Common myeloid progenitor, CD34-positive (primary cell): ENCODE measurements at regions not wholly inside any gene's neighbourhood (a gene's known extent, or its start where the extent isn't known, plus 50 kb on each side); places are given as distances from the start of the nearest gene placed in this dataset.
"Not testable (repeated sequence)": the region's sequence is repeated elsewhere in the genome, so short reads cannot be mapped to it uniquely, and the experiment has no call there.

Source experiments
- CTCF ChIA-PET: fragments of 350-600 bp; sonication (Branson Sonifier 250); formaldehyde crosslinking; loops from one replicate; lab custom pipeline; 2021; ENCODE audit warnings: antibody characterized with exemption; lab: Charles Lee
- POLR2A ChIA-PET: fragments of 350-600 bp; sonication (Branson Sonifier 250); formaldehyde crosslinking; loops from one replicate; lab custom pipeline; 2021; ENCODE audit warnings: antibody characterized with exemption; lab: Charles Lee
- DNase-seq, 3 donors: peaks; one replicate each; pipeline versions ENCODE4 v3.0.0 to v3.0.0-alpha.2; 2013
- H3K27ac ChIP-seq, 2 experiments: 1 replicate in 1 of 2; 2 replicates in 1 of 2; pipeline ENCODE4 v1.7.0; 2013; ENCODE audit warnings: inconsistent platforms in 2 of 2, low read length in 2 of 2, mild to moderate bottlenecking in 2 of 2, low read depth in 1 of 2, moderate library complexity in 1 of 2; ENCODE audit not compliant: severe bottlenecking in 2 of 2, insufficient read depth in 1 of 2, poor library complexity in 1 of 2
- H3K27me3 ChIP-seq, 5 experiments: replicated peaks in 2 of 5; 1 replicate in 3 of 5; 2 replicates in 2 of 5; pipeline versions ENCODE4 v1.6.1 to v1.7.0; 2013; ENCODE audit warnings: low read length in 4 of 5, mild to moderate bottlenecking in 2 of 5, moderate library complexity in 2 of 5, inconsistent platforms in 1 of 5; ENCODE audit not compliant: insufficient read depth in 5 of 5, control insufficient read depth in 4 of 5
- H3K36me3 ChIP-seq, 4 experiments: 1 replicate in 2 of 4; 2 replicates in 2 of 4; pipeline versions ENCODE4 v1.6.1 to v1.7.0; 2013; ENCODE audit warnings: low read length in 3 of 4, control low read depth in 1 of 4, mild to moderate bottlenecking in 1 of 4; ENCODE audit not compliant: control insufficient read depth in 4 of 4, insufficient read depth in 4 of 4
- H3K4me1 ChIP-seq, 4 experiments: 1 replicate in 3 of 4; 2 replicates in 1 of 4; pipeline versions ENCODE4 v1.6.1 to v1.7.1; 2013; ENCODE audit warnings: low read length in 3 of 4, mild to moderate bottlenecking in 3 of 4, control low read depth in 1 of 4, inconsistent platforms in 1 of 4, moderate library complexity in 1 of 4; ENCODE audit not compliant: control insufficient read depth in 4 of 4, insufficient read depth in 4 of 4; ENCODE audit errors: control extremely low read depth in 1 of 4
- H3K4me3 ChIP-seq, 7 experiments: 1 replicate in 4 of 7; 2 replicates in 3 of 7; pipeline versions ENCODE4 v1.5.1 to v1.7.0; 2013; ENCODE audit warnings: mild to moderate bottlenecking in 7 of 7, low read length in 6 of 7, moderate library complexity in 6 of 7, inconsistent platforms in 2 of 7, low read depth in 2 of 7, control low read depth in 1 of 7; ENCODE audit not compliant: insufficient read depth in 4 of 7, control insufficient read depth in 1 of 7; ENCODE audit errors: extremely low read depth in 1 of 7
- H3K9me3 ChIP-seq, 5 experiments: 1 replicate in 4 of 5; 2 replicates in 1 of 5; pipeline versions ENCODE4 v1.6.1 to v1.7.1; 2013; ENCODE audit warnings: low read length in 4 of 5, mild to moderate bottlenecking in 2 of 5, inconsistent platforms in 1 of 5, low read depth in 1 of 5, moderate library complexity in 1 of 5; ENCODE audit not compliant: control insufficient read depth in 4 of 5, insufficient read depth in 2 of 5; ENCODE audit errors: control extremely low read depth in 1 of 5
- WGBS: methylation state at CpG from one replicate; pipeline ENCODE4 v1.1.5; 2013; ENCODE audit not compliant: insufficient coverage; 5-methylcytosine and 5-hydroxymethylcytosine counted together

- Histone ChIP-seq H3K4me3 (no peak overlapping the region), H3K9me3 (peaks cover 0 to 13% (median 6%) of the 10 kb centered on the region in 5 experiments), H3K27me3 (peaks cover 0 to 4% (median 0%) of the 10 kb centered on the region in 5 experiments), H3K27ac (no peak overlapping the region), H3K36me3 (no peaks in the 10 kb centered on the region), H3K4me1 (no peaks in the 10 kb centered on the region)
- ChIA-PET POLR2A (no interaction called here), CTCF (no interaction called here)
- WGBS = 92% methylated on average over 2 of the region's 2 CpGs
- no peak for DNase-seq
Observed at GRCh38 chr20:43355610-43356009, 102.1 kb upstream of the SRSF6 start.

GRCh38 chr20:43352996-43353395 lies 104.7 kb upstream of the SRSF6 start:
- Histone ChIP-seq H3K4me1 (no peaks in the 10 kb centered on the region), H3K9me3 (peaks cover 0 to 5% (median 0%) of the 10 kb centered on the region in 5 experiments), H3K27me3 (peaks cover 0 to 4% (median 0%) of the 10 kb centered on the region in 5 experiments), H3K4me3 (no peak overlapping the region), H3K36me3 (no peaks in the 10 kb centered on the region), H3K27ac (no peak overlapping the region)
- 90% methylated on average over 6 of the region's 8 CpGs for WGBS
- POLR2A ChIA-PET = no interaction called here
- CTCF ChIA-PET = interaction anchor here (1.0 to 1.6 kb wide), 2 partner anchors 9 to 94 kb away, joined by 3 to 4 read pairs; no protein-coding TSS in a partner anchor
- no peak for DNase-seq

GRCh38 chr20:43350694-43351093 lies 107.0 kb upstream of the SRSF6 start:
- H3K27me3 ChIP-seq, POLR2A ChIA-PET, H3K36me3 ChIP-seq, H3K4me3 ChIP-seq, H3K4me1 ChIP-seq, CTCF ChIA-PET, H3K27ac ChIP-seq, H3K9me3 ChIP-seq, DNase-seq: not testable (repeated sequence)
- whole genome bisulfite sequencing = 86% methylated on average over 1 of the region's 3 CpGs

GRCh38 chr20:43349841-43350240 lies 107.9 kb upstream of the SRSF6 start:
- peaks cover 0 to 13% (median 0%) of the 10 kb centered on the region in 5 experiments for H3K27me3 ChIP-seq
- no peak overlapping the region for H3K4me3 ChIP-seq
- H3K36me3 ChIP-seq = no peaks in the 10 kb centered on the region
- ChIA-PET POLR2A (no interaction called here), CTCF (interaction anchor here (0.7 kb wide), 1 partner anchor 9 kb away, joined by 3 read pairs; no protein-coding TSS in a partner anchor)
- peaks cover 0 to 3% (median 0%) of the 10 kb centered on the region in 5 experiments for H3K9me3 ChIP-seq
- H3K27ac ChIP-seq = no peak overlapping the region
- no peak for DNase-seq
- 87% methylated on average over 2 of the region's 2 CpGs for WGBS
- no peaks in the 10 kb centered on the region for H3K4me1 ChIP-seq

DNA sequence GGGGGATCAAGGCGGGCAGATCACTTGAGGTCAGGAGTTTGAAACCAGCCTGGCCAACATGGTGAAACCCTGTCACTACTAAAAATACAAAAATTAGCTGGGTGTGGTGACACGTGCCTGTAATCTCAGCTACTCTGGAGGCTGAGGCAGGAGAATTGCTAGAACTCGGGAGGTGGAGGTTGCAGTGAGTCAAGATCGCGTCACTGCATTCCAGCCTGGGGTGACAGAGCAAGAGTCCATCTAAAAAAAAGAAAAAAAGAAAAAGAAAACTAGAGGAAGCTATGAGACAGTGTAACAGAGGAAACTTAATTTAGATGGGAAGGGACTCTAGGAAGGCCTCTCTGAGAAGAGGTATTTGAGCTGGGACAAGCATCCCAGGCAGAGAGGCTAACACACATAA lies 109.9 kb upstream of the SRSF6 start:
- H3K36me3 ChIP-seq, CTCF ChIA-PET, DNase-seq, POLR2A ChIA-PET, H3K4me3 ChIP-seq, H3K27ac ChIP-seq, H3K4me1 ChIP-seq: not testable (repeated sequence)
- H3K27me3 ChIP-seq = peaks cover 0 to 13% (median 0%) of the 10 kb centered on the region in 5 experiments
- peaks cover 0 to 20% (median 5%) of the 10 kb centered on the region in 5 experiments for H3K9me3 ChIP-seq
- 91% methylated on average over 4 of the region's 5 CpGs for WGBS

- WGBS = 100% methylated on average over 3 of the region's 8 CpGs
- H3K36me3 ChIP-seq = no peaks in the 10 kb centered on the region
- no peak overlapping the region for H3K27ac ChIP-seq
- DNase-seq = no peak
- peaks cover 0 to 24% (median 5%) of the 10 kb centered on the region in 5 experiments for H3K9me3 ChIP-seq
- H3K27me3 ChIP-seq = peaks cover 0 to 13% (median 0%) of the 10 kb centered on the region in 5 experiments
- ChIA-PET POLR2A (no interaction called here), CTCF (no interaction called here)
- no peak overlapping the region for H3K4me3 ChIP-seq
- H3K4me1 ChIP-seq = no peaks in the 10 kb centered on the region
Observed at GRCh38 chr20:43345676-43346075, 112.0 kb upstream of the SRSF6 start.

DNA sequence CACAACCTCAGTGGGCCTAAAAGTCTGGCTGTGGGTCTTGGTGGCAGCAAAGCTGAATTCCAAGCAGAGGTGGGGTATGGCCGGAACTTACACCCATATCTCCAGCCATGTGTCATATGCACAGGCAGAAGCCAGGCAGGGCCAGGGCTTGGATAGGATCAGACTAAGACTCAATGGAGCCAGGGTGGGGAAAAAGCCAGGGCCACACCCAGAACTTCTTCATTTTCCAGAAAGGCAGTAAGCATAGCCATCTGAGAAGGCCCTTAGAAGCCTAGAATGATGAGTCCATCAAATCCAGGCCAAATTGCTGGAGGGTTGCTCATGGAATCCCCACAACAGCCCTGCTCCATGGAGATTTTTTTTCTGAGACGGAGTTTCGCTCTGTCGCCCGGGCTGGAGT lies 116.2 kb upstream of the SRSF6 start:
- H3K4me1 ChIP-seq = no peaks in the 10 kb centered on the region
- no peak for DNase-seq
- peaks cover 0 to 36% (median 7%) of the 10 kb centered on the region in 5 experiments for H3K9me3 ChIP-seq
- H3K4me3 ChIP-seq = no peak overlapping the region
- H3K36me3 ChIP-seq = no peaks in the 10 kb centered on the region
- H3K27me3 ChIP-seq = peaks cover 0 to 5% (median 0%) of the 10 kb centered on the region in 5 experiments
- ChIA-PET CTCF (no interaction called here), POLR2A (no interaction called here)
- 80% methylated on average over 4 of the region's 5 CpGs for WGBS
- no peak overlapping the region for H3K27ac ChIP-seq
